CD4-positive, alpha-beta T cell (primary cell): ENCODE measurements at regions not wholly inside any gene's neighbourhood (a gene's known extent, or its start where the extent isn't known, plus 50 kb on each side); places are given as distances from the start of the nearest gene placed in this dataset.

Source experiments
- ATAC-seq: fragments of 200-7000 bp; cut with Tn5 transposase; one replicate; pipeline ENCODE4 v1.10.0; 2022; ENCODE audit warnings: mild to moderate bottlenecking; ENCODE audit not compliant: poor library complexity
- CTCF ChIA-PET: fragments of 350-600 bp; sonication (Branson Sonifier 250); formaldehyde crosslinking; loops from one replicate; lab custom pipeline; 2021; ENCODE audit warnings: antibody characterized with exemption, inconsistent platforms; lab: Charles Lee
- POLR2A ChIA-PET: fragments of 350-600 bp; sonication (Branson Sonifier 250); formaldehyde crosslinking; loops from one replicate; lab custom pipeline; 2021; ENCODE audit warnings: antibody characterized with exemption, inconsistent platforms; lab: Charles Lee
- DNase-seq, 14 experiments: peaks; one replicate each; pipeline ENCODE4 v3.0.0-alpha.2; 2013 to 2020; ENCODE audit warnings: mixed read lengths in 2 of 14
- H3K27ac ChIP-seq, 2 donors: one replicate each; pipeline versions ENCODE4 v1.5.1 to v1.7.0; 2013; ENCODE audit warnings: low read length in 2 of 2, low read depth in 1 of 2, mild to moderate bottlenecking in 1 of 2
- H3K27me3 ChIP-seq, 2 experiments: 1 replicate in 1 of 2; 2 replicates in 1 of 2; pipeline versions ENCODE4 v1.6.1 to v1.7.0; 2013; ENCODE audit warnings: low read length in 2 of 2, control low read depth in 1 of 2, mild to moderate bottlenecking in 1 of 2, moderate library complexity in 1 of 2; ENCODE audit not compliant: insufficient read depth in 2 of 2, control insufficient read depth in 1 of 2
- H3K36me3 ChIP-seq: one replicate; pipeline ENCODE4 v1.6.1; 2013; ENCODE audit warnings: low read length, control low read depth; ENCODE audit not compliant: insufficient read depth
- H3K4me1 ChIP-seq: one replicate; pipeline ENCODE4 v1.6.1; 2013; ENCODE audit warnings: low read length, control low read depth; ENCODE audit not compliant: insufficient read depth
- H3K4me3 ChIP-seq: one replicate; pipeline ENCODE4 v1.5.1; 2013; ENCODE audit warnings: mild to moderate bottlenecking, low read length, moderate library complexity
- H3K9me3 ChIP-seq, 2 experiments: 1 replicate in 1 of 2; 2 replicates in 1 of 2; pipeline versions ENCODE4 v1.6.1 to v1.7.0; 2013; ENCODE audit warnings: low read length in 2 of 2, mild to moderate bottlenecking in 2 of 2, control low read depth in 1 of 2, moderate library complexity in 1 of 2; ENCODE audit not compliant: control insufficient read depth in 1 of 2, insufficient read depth in 1 of 2
- H3K27ac Mint-ChIP-seq: one replicate; pipeline ENCODE4 v1.8.0; 2020; ENCODE audit warnings: mixed read lengths
- H3K27me3 Mint-ChIP-seq: one replicate; pipeline ENCODE4 v1.8.0; 2021; ENCODE audit warnings: mixed read lengths
- H3K36me3 Mint-ChIP-seq: one replicate; pipeline ENCODE4 v1.8.0; 2021; ENCODE audit warnings: low read depth, mixed read lengths
- H3K4me1 Mint-ChIP-seq: one replicate; pipeline ENCODE4 v1.8.0; 2021; ENCODE audit warnings: low read depth, mixed read lengths
- H3K4me3 Mint-ChIP-seq: one replicate; pipeline ENCODE4 v1.8.0; 2020; ENCODE audit warnings: mild to moderate bottlenecking, mixed read lengths
- H3K9me3 Mint-ChIP-seq: one replicate; pipeline ENCODE4 v1.8.0; 2020; ENCODE audit warnings: mixed read lengths
- intact Hi-C, 2 experiments: fragments of 100-400 bp; cut with DNase I in 1 of 2; cut with micrococcal nuclease in 1 of 2; formaldehyde crosslinking; loops; one replicate each; pipeline versions ENCODE4 v1.15.1 to v1.9.0; 2023 to 2025; cut with DNase I, micrococcal nuclease
- TF ChIP-seq, protein P1 (sequence below): fragments of 200-600 bp; IDR thresholded peaks from one replicate; pipeline ENCODE4 v1.8.0; 2022; ENCODE audit warnings: antibody characterized with exemption, mild to moderate bottlenecking

DNA sequence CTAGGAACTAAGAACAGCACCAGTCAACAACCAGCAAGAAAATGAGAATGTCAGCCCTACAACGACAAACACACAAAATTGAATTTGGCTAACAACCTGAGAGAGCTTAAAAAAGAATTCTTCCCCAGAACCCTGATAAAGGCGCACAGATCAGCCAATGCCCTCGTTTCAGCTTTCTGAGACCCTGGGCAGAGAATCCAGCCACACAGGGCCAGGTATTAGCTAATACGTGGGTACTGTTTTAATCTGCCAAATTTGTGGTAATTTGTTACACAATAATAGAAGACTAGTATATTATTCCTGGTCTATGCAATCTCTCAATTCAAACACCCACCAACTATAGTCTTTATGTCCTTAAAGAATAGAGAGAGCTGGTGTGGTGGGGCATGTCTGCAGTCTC lies 291.6 kb upstream of the GADL1 start:
- Mint-ChIP-seq H3K27ac (no peak overlapping the region), H3K36me3 (no peaks in the 10 kb centered on the region), H3K9me3 (no peaks in the 10 kb centered on the region), H3K4me1 (peaks cover 10% of the 10 kb centered on the region), H3K27me3 (no peaks in the 10 kb centered on the region), H3K4me3 (no peak overlapping the region)
- TF ChIP-seq, protein P1, sequence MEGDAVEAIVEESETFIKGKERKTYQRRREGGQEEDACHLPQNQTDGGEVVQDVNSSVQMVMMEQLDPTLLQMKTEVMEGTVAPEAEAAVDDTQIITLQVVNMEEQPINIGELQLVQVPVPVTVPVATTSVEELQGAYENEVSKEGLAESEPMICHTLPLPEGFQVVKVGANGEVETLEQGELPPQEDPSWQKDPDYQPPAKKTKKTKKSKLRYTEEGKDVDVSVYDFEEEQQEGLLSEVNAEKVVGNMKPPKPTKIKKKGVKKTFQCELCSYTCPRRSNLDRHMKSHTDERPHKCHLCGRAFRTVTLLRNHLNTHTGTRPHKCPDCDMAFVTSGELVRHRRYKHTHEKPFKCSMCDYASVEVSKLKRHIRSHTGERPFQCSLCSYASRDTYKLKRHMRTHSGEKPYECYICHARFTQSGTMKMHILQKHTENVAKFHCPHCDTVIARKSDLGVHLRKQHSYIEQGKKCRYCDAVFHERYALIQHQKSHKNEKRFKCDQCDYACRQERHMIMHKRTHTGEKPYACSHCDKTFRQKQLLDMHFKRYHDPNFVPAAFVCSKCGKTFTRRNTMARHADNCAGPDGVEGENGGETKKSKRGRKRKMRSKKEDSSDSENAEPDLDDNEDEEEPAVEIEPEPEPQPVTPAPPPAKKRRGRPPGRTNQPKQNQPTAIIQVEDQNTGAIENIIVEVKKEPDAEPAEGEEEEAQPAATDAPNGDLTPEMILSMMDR: no peak
- ChIA-PET POLR2A (no interaction called here), CTCF (no interaction called here)
- H3K27me3 ChIP-seq: no peaks in the 10 kb centered on the region
- ATAC-seq: no peak
- intact Hi-C loops: no loop called here
- H3K4me1 ChIP-seq: peaks cover 3% of the 10 kb centered on the region
- no peak overlapping the region for H3K4me3 ChIP-seq
- no peaks in the 10 kb centered on the region for H3K36me3 ChIP-seq
- H3K9me3 ChIP-seq: peaks cover 0 to 10% of the 10 kb centered on the region in 2 experiments
- DNase-seq: no peak
- no peak overlapping the region for H3K27ac ChIP-seq

DNA sequence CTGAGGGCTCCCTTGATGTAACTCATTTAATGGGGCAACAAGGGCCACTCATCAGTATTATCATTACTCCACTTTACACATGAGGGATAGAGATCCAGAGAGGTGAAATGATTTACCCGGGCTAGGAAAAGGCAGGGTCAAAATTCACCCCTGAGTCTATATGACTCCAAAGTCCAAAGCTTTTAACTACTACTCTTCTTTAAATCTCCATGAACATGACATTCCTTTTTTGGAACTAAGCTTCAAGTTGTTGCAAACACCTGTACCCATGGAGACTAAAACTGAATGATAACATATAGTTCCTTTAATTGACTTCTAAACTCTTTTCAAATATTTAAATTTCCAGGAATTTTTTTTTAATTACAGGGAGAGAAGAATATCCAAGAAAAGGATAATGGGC lies 292.9 kb upstream of the GADL1 start:
- TF ChIP-seq, protein P1: no peak
- no peaks in the 10 kb centered on the region for H3K27me3 ChIP-seq
- ATAC-seq (no peak), DNase-seq (no peak)
- no peaks in the 10 kb centered on the region for H3K9me3 ChIP-seq
- peaks cover 10% of the 10 kb centered on the region for H3K4me1 Mint-ChIP-seq
- intact Hi-C loops: no loop called here
- no peak overlapping the region for H3K4me3 Mint-ChIP-seq
- H3K36me3 ChIP-seq: no peaks in the 10 kb centered on the region
- H3K4me3 ChIP-seq: no peak overlapping the region
- no peak overlapping the region for H3K27ac ChIP-seq
- no peaks in the 10 kb centered on the region for H3K36me3 Mint-ChIP-seq
- H3K27ac Mint-ChIP-seq: no peak overlapping the region
- POLR2A ChIA-PET: interaction anchor here (1.6 kb wide), 1 partner anchor 24 kb away, joined by 5 read pairs; no protein-coding TSS in a partner anchor
- CTCF ChIA-PET: no interaction called here
- H3K27me3 Mint-ChIP-seq: no peaks in the 10 kb centered on the region
- no peaks in the 10 kb centered on the region for H3K9me3 Mint-ChIP-seq
- H3K4me1 ChIP-seq: peaks cover 3% of the 10 kb centered on the region

DNA sequence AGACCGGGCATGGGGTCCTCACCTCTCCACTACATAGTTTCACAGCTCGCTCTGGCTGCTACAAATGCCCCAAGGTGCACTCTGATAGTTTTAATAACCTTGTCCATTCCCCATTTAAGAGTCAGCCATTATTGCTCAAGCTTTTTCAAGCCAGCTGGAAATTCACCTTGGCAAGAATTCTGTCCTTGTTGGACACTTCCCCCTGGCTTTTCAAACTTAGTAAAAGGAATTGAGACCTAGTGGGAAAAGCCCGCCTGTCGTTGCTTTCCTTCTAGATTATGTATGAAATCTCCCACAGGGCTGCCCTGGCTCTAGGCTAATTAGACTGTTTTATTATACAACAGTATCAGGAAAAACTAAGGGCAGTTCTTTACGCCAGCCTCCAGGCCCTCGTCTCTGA lies 293.7 kb upstream of the GADL1 start:
- ChIA-PET POLR2A (interaction anchor here (1.6 kb wide), 1 partner anchor 23 kb away, joined by 5 read pairs; no protein-coding TSS in a partner anchor), CTCF (no interaction called here)
- ATAC-seq: no peak
- Mint-ChIP-seq H3K4me1 (peaks cover 10% of the 10 kb centered on the region), H3K4me3 (no peak overlapping the region), H3K27ac (no peak overlapping the region), H3K9me3 (no peaks in the 10 kb centered on the region), H3K27me3 (no peaks in the 10 kb centered on the region), H3K36me3 (no peaks in the 10 kb centered on the region)
- Histone ChIP-seq H3K4me1 (peaks cover 3% of the 10 kb centered on the region), H3K9me3 (no peaks in the 10 kb centered on the region), H3K27ac (no peak overlapping the region), H3K4me3 (no peak overlapping the region), H3K36me3 (no peaks in the 10 kb centered on the region), H3K27me3 (no peaks in the 10 kb centered on the region)
- DNase-seq: no peak
- intact Hi-C loops: no loop called here
- TF ChIP-seq, protein P1: no peak
